H9 (cell line): ENCODE measurements at regions not wholly inside any gene's neighbourhood (a gene's known extent, or its start where the extent isn't known, plus 50 kb on each side); places are given as distances from the start of the nearest gene placed in this dataset.

Experiments
- DNase-seq: peaks from one replicate; pipeline ENCODE4 v3.0.0-alpha.2; 2017
- H2AFZ ChIP-seq: one replicate; pipeline ENCODE4 v1.6.1; 2013; ENCODE audit warnings: mild to moderate bottlenecking, low read length, control low read depth, moderate library complexity
- H2AK5ac ChIP-seq: 2 replicates; pipeline ENCODE4 v1.6.1; 2013; ENCODE audit warnings: low read length, control low read depth, mixed read lengths; ENCODE audit not compliant: insufficient read length
- H2BK120ac ChIP-seq: one replicate; pipeline ENCODE4 v1.6.1; 2013; ENCODE audit warnings: low read depth, mild to moderate bottlenecking, low read length, control low read depth, inconsistent platforms; ENCODE audit not compliant: poor library complexity, severe bottlenecking
- H2BK12ac ChIP-seq: 2 replicates; pipeline ENCODE4 v1.6.1; 2013; ENCODE audit warnings: low read length, control low read depth, mixed read lengths, low read depth; ENCODE audit not compliant: insufficient read length
- H2BK15ac ChIP-seq: 2 replicates; pipeline ENCODE4 v1.6.1; 2013; ENCODE audit warnings: low read depth, low read length, control low read depth
- H2BK20ac ChIP-seq: one replicate; pipeline ENCODE4 v1.6.1; 2013; ENCODE audit warnings: low read depth, mild to moderate bottlenecking, low read length, control low read depth, inconsistent platforms; ENCODE audit not compliant: poor library complexity, severe bottlenecking
- H2BK5ac ChIP-seq: 2 replicates; pipeline ENCODE4 v1.6.1; 2013; ENCODE audit warnings: low read length, control low read depth, mixed read lengths; ENCODE audit not compliant: insufficient read length
- H3K14ac ChIP-seq: 2 replicates; pipeline ENCODE4 v1.6.1; 2013; ENCODE audit warnings: low read length, control low read depth; ENCODE audit not compliant: insufficient read depth
- H3K18ac ChIP-seq: 2 replicates; pipeline ENCODE4 v1.6.1; 2013; ENCODE audit warnings: low read depth, mild to moderate bottlenecking, mixed read lengths, low read length, control low read depth; ENCODE audit not compliant: insufficient read length
- H3K23ac ChIP-seq: 2 replicates; pipeline ENCODE4 v1.6.1; 2013; ENCODE audit warnings: low read length, control low read depth, mixed read lengths, low read depth; ENCODE audit not compliant: insufficient read length
- H3K23me2 ChIP-seq: 2 replicates; pipeline ENCODE4 v1.6.1; 2013; ENCODE audit warnings: low read depth, mild to moderate bottlenecking, mixed read lengths, low read length, control low read depth; ENCODE audit not compliant: insufficient read length, poor library complexity, severe bottlenecking
- H3K27ac ChIP-seq: 2 replicates; pipeline ENCODE4 v1.5.1; 2013; ENCODE audit warnings: low read length, control low read depth, mixed read lengths, low read depth; ENCODE audit not compliant: insufficient read length
- H3K27me3 ChIP-seq: 2 replicates; pipeline ENCODE4 v1.6.1; 2013; ENCODE audit warnings: low read length, control low read depth, inconsistent platforms; ENCODE audit not compliant: insufficient read depth
- H3K4ac ChIP-seq: 2 replicates; pipeline ENCODE4 v1.6.1; 2013; ENCODE audit warnings: low read depth, mild to moderate bottlenecking, control low read depth, inconsistent platforms, low read length, moderate library complexity
- H3K4me1 ChIP-seq: 2 replicates; pipeline ENCODE4 v1.6.1; 2013; ENCODE audit warnings: low read length, control low read depth, inconsistent platforms; ENCODE audit not compliant: insufficient read depth
- H3K4me2 ChIP-seq: 2 replicates; pipeline ENCODE4 v1.6.1; 2013; ENCODE audit warnings: low read length, control low read depth, mixed read lengths; ENCODE audit not compliant: insufficient read length, insufficient read depth
- H3K56ac ChIP-seq: 2 replicates; pipeline ENCODE4 v1.6.1; 2013; ENCODE audit warnings: low read depth, mild to moderate bottlenecking, mixed read lengths, low read length, control low read depth; ENCODE audit not compliant: insufficient read length
- H3K79me1 ChIP-seq: 2 replicates; pipeline ENCODE4 v1.6.1; 2013; ENCODE audit warnings: low read depth, mild to moderate bottlenecking, moderate library complexity, low read length, control low read depth, inconsistent platforms; ENCODE audit not compliant: insufficient read depth, poor library complexity, severe bottlenecking
- H3K79me2 ChIP-seq: 2 replicates; pipeline ENCODE4 v1.6.1; 2013; ENCODE audit warnings: low read length, control low read depth, inconsistent platforms; ENCODE audit not compliant: insufficient read depth
- H3K9ac ChIP-seq: 2 replicates; pipeline ENCODE4 v1.6.1; 2013; ENCODE audit warnings: low read length, control low read depth, mixed read lengths; ENCODE audit not compliant: insufficient read length; ENCODE audit errors: extremely low read depth
- H3K9me3 ChIP-seq: one replicate; pipeline ENCODE4 v1.6.1; 2013; ENCODE audit warnings: low read depth, low read length, inconsistent platforms; ENCODE audit not compliant: control insufficient read depth
- H3T11ph ChIP-seq: one replicate; pipeline ENCODE4 v1.6.1; 2013; ENCODE audit warnings: mild to moderate bottlenecking, low read length, control low read depth, inconsistent platforms
- H4K20me1 ChIP-seq: one replicate; pipeline ENCODE4 v1.6.1; 2013; ENCODE audit not compliant: control insufficient read depth, insufficient read length, insufficient read depth
- H4K5ac ChIP-seq: 2 replicates; pipeline ENCODE4 v1.6.1; 2013; ENCODE audit warnings: low read depth, mild to moderate bottlenecking, mixed read lengths, low read length, control low read depth; ENCODE audit not compliant: insufficient read length
- H4K8ac ChIP-seq: replicated peaks from 2 replicates; pipeline ENCODE4 v1.6.1; 2013; ENCODE audit warnings: low read length, control low read depth, mixed read lengths, low read depth; ENCODE audit not compliant: insufficient read length
- H4K91ac ChIP-seq: 2 replicates; pipeline ENCODE4 v1.6.1; 2013; ENCODE audit warnings: low read depth, mild to moderate bottlenecking, moderate library complexity, mixed read lengths, low read length, control low read depth; ENCODE audit not compliant: insufficient read length
- H3K27ac Mint-ChIP-seq, 3 experiments: 2 replicates in 2 of 3; 3 replicates in 1 of 3; pipeline ENCODE4 v1.8.0; 2020 to 2021; ENCODE audit warnings: mixed read lengths in 3 of 3, mild to moderate bottlenecking in 1 of 3, moderate library complexity in 1 of 3
- H3K27me3 Mint-ChIP-seq: 2 replicates; pipeline ENCODE4 v1.8.0; 2021; ENCODE audit warnings: low read depth, mild to moderate bottlenecking, moderate library complexity, mixed read lengths
- H3K36me3 Mint-ChIP-seq, 3 experiments: 2 replicates in 2 of 3; 3 replicates in 1 of 3; pipeline ENCODE4 v1.8.0; 2020 to 2021; ENCODE audit warnings: low read depth in 3 of 3, mixed read lengths in 3 of 3; ENCODE audit not compliant: insufficient read depth in 1 of 3
- H3K4me1 Mint-ChIP-seq, 2 experiments: 2 replicates each; pipeline ENCODE4 v1.8.0; 2020; ENCODE audit warnings: mixed read lengths in 2 of 2
- H3K4me3 Mint-ChIP-seq, 2 experiments: 2 replicates in 1 of 2; 3 replicates in 1 of 2; pipeline ENCODE4 v1.8.0; 2020 to 2021; ENCODE audit warnings: mild to moderate bottlenecking in 2 of 2, mixed read lengths in 2 of 2, moderate library complexity in 1 of 2
- H3K9me3 Mint-ChIP-seq, 2 experiments: 2 replicates in 1 of 2; 3 replicates in 1 of 2; pipeline ENCODE4 v1.8.0; 2020; ENCODE audit warnings: mild to moderate bottlenecking in 2 of 2, mixed read lengths in 2 of 2, moderate library complexity in 1 of 2
- CTCF ChIP-seq: fragments of 200-600 bp; sonication (generic); conservative IDR thresholded peaks from 3 replicates; pipeline ENCODE4 v1.8.0; 2021; ENCODE audit warnings: antibody characterized with exemption, mild to moderate bottlenecking
- WGBS: extraction: QIAGEN DNeasy Blood & Tissue Kit; methylation state at CpG from one replicate; pipeline ENCODE4 v1.1.7; 2013; ENCODE audit warnings: missing lambda C conversion rate, low lambda C conversion rate, mixed read lengths; ENCODE audit not compliant: insufficient read length; ENCODE audit errors: extremely low coverage; 5-methylcytosine and 5-hydroxymethylcytosine counted together

- no CpG with 5 or more reads among the region's 1 CpG for WGBS
- no peak overlapping the region for H2BK5ac ChIP-seq
- H3K27ac ChIP-seq, result no peak overlapping the region
- no peaks in the 10 kb centered on the region for H3K27me3 Mint-ChIP-seq
- no peak overlapping the region for H3K56ac ChIP-seq
- H3K18ac ChIP-seq, result no peak overlapping the region
- no peaks in the 10 kb centered on the region for H3K79me1 ChIP-seq
- no peaks in the 10 kb centered on the region for H3K9me3 ChIP-seq
- no peak overlapping the region for H2BK20ac ChIP-seq
- no peak overlapping the region for H4K91ac ChIP-seq
- H2AFZ ChIP-seq, result no peak overlapping the region
- H4K20me1 ChIP-seq, result no peaks in the 10 kb centered on the region
- no peak overlapping the region for H3K9ac ChIP-seq
- TF ChIP-seq CTCF, result no peak
- no peaks in the 10 kb centered on the region for H3K79me2 ChIP-seq
- H4K8ac ChIP-seq, result no peak overlapping the region
- no peak overlapping the region for H3K23ac ChIP-seq
- H3K4me2 ChIP-seq, result no peak overlapping the region
- no peak overlapping the region for H3K4me3 Mint-ChIP-seq
- peaks cover 0 to 36% of the 10 kb centered on the region in 2 experiments; a peak in 4 of 5 replicates for H3K9me3 Mint-ChIP-seq
- no peak overlapping the region for H2AK5ac ChIP-seq
- H2BK15ac ChIP-seq, result no peak overlapping the region
- no peaks in the 10 kb centered on the region for H3K27me3 ChIP-seq
- no peaks in the 10 kb centered on the region for H3K23me2 ChIP-seq
- H3K27ac Mint-ChIP-seq, result no peak overlapping the region
- H2BK12ac ChIP-seq, result no peak overlapping the region
- H2BK120ac ChIP-seq, result no peak overlapping the region
- H3K4ac ChIP-seq, result no peak overlapping the region
- DNase-seq, result no peak
- no peak overlapping the region for H3K14ac ChIP-seq
- no peaks in the 10 kb centered on the region for H3K36me3 Mint-ChIP-seq
- no peak overlapping the region for H4K5ac ChIP-seq
- H3K4me1 ChIP-seq, result no peaks in the 10 kb centered on the region; the same call in 1 of the 2 replicates
- no peak overlapping the region for H3T11ph ChIP-seq
- H3K4me1 Mint-ChIP-seq, result peaks cover 6% of the 10 kb centered on the region in 2 experiments
Observed at GRCh38 chrX:34063616-34064015, 68.5 kb downstream of the FAM47A start.
